DND-41 (cell line): ENCODE measurements at regions not wholly inside any gene's neighbourhood (a gene's known extent, or its start where the extent isn't known, plus 50 kb on each side); places are given as distances from the start of the nearest gene placed in this dataset.

Experiments used
- ATAC-seq: fragments of 200-7000 bp; cut with Tn5 transposase; 3 replicates; pipeline ENCODE4 v1.9.1; 2021; ENCODE audit warnings: low read depth; ENCODE audit not compliant: insufficient read depth
- DNase-seq: peaks from one replicate; pipeline ENCODE4 v3.0.0-alpha.2; 2020
- H2AFZ ChIP-seq: 2 replicates; pipeline ENCODE4 v1.6.0; 2012; ENCODE audit warnings: low read depth, low read length
- H3K27ac ChIP-seq: 2 replicates; pipeline ENCODE4 v1.5.1; 2012; ENCODE audit warnings: low read length, inconsistent platforms
- H3K27me3 ChIP-seq: fragments of 200-600 bp; sonication (generic); 2 replicates; pipeline ENCODE4 v1.6.0; 2012; ENCODE audit warnings: low read length, mild to moderate bottlenecking, inconsistent platforms; ENCODE audit not compliant: insufficient read depth, poor library complexity
- H3K36me3 ChIP-seq: 2 replicates; pipeline ENCODE4 v1.5.1; 2012; ENCODE audit warnings: low read length, inconsistent platforms; ENCODE audit not compliant: insufficient read depth
- H3K4me1 ChIP-seq: 2 replicates; pipeline ENCODE4 v1.5.1; 2012; ENCODE audit warnings: mild to moderate bottlenecking, low read length; ENCODE audit not compliant: insufficient read depth
- H3K4me2 ChIP-seq: 2 replicates; pipeline ENCODE4 v1.6.0; 2012; ENCODE audit warnings: mild to moderate bottlenecking, moderate library complexity, low read length, inconsistent platforms; ENCODE audit not compliant: insufficient read depth
- H3K4me3 ChIP-seq, 2 experiments: fragments of 200-600 bp in 1 of 2; shearing (Covaris generic) in 1 of 2; 2 replicates each; pipeline ENCODE4 v1.5.1; 2012 to 2016; ENCODE audit warnings: inconsistent platforms in 2 of 2, low read length in 2 of 2, mild to moderate bottlenecking in 2 of 2, low read depth in 1 of 2, moderate library complexity in 1 of 2
- H3K79me2 ChIP-seq: 2 replicates; pipeline ENCODE4 v1.6.0; 2012; ENCODE audit warnings: low read length, inconsistent platforms; ENCODE audit not compliant: insufficient read depth
- H3K9ac ChIP-seq: 2 replicates; pipeline ENCODE4 v1.6.0; 2012; ENCODE audit warnings: low read depth, mild to moderate bottlenecking, inconsistent platforms, low read length, moderate library complexity
- H3K9me3 ChIP-seq: 2 replicates; pipeline ENCODE4 v1.5.1; 2012; ENCODE audit warnings: low read length, moderate library complexity, mild to moderate bottlenecking, inconsistent platforms; ENCODE audit not compliant: insufficient read depth, severe bottlenecking
- H4K20me1 ChIP-seq: 2 replicates; pipeline ENCODE4 v1.6.0; 2012; ENCODE audit warnings: low read length; ENCODE audit not compliant: insufficient read depth
- CTCF ChIP-seq: IDR thresholded peaks from 2 replicates; pipeline ENCODE4 v1.5.1; 2012; ENCODE audit warnings: borderline replicate concordance, low read length, moderate library complexity, mild to moderate bottlenecking; ENCODE audit not compliant: poor library complexity, severe bottlenecking; ENCODE audit errors: extremely low read depth
- EZH2 ChIP-seq: IDR thresholded peaks from 3 replicates; pipeline ENCODE4 v1.6.1; 2012; ENCODE audit warnings: borderline replicate concordance, low read depth, mild to moderate bottlenecking, moderate library complexity, low read length, inconsistent platforms; ENCODE audit not compliant: severe bottlenecking

GRCh38 chr12:107331912-107332311 lies 238.6 kb upstream of the CRY1 start:
- Histone ChIP-seq H3K4me1 (peaks cover 7% of the 10 kb centered on the region; the same call in 1 of the 2 replicates), H3K27me3 (peaks cover 2% of the 10 kb centered on the region), H3K4me2 (no peak overlapping the region), H3K27ac (no peak overlapping the region), H2AFZ (no peak overlapping the region), H3K9me3 (no peaks in the 10 kb centered on the region), H3K4me3 (no peak overlapping the region), H3K9ac (no peak overlapping the region), H3K36me3 (no peaks in the 10 kb centered on the region), H4K20me1 (no peaks in the 10 kb centered on the region), H3K79me2 (no peaks in the 10 kb centered on the region)
- no peak for TF ChIP-seq CTCF
- TF ChIP-seq EZH2, result no peak
- DNase-seq (no peak), ATAC-seq (no peak)

- no peaks in the 10 kb centered on the region for H4K20me1 ChIP-seq
- no peak overlapping the region for H2AFZ ChIP-seq
- no peaks in the 10 kb centered on the region for H3K79me2 ChIP-seq
- no peak overlapping the region for H3K27ac ChIP-seq
- ATAC-seq, result no peak
- no peak for DNase-seq
- no peak for TF ChIP-seq CTCF
- no peak for TF ChIP-seq EZH2
- no peaks in the 10 kb centered on the region for H3K36me3 ChIP-seq
- H3K4me3 ChIP-seq, result no peak overlapping the region
- H3K4me2 ChIP-seq, result no peak overlapping the region
- H3K9ac ChIP-seq, result no peak overlapping the region
- H3K27me3 ChIP-seq, result peaks cover 2% of the 10 kb centered on the region
- no peaks in the 10 kb centered on the region for H3K9me3 ChIP-seq
- H3K4me1 ChIP-seq, result peaks cover 7% of the 10 kb centered on the region; the same call in 1 of the 2 replicates
Observed at GRCh38 chr12:107332743-107333142, 239.4 kb upstream of the CRY1 start.

- Histone ChIP-seq H3K27ac (no peak overlapping the region), H3K4me3 (no peak overlapping the region)
- no peak for TF ChIP-seq CTCF
Observed at GRCh38 chr12:107335802-107336570, 242.6 kb upstream of the CRY1 start.

More at GRCh38 chr12:107335802-107336570, 242.6 kb upstream of the CRY1 start:
- no peak for ATAC-seq
- Histone ChIP-seq H3K27me3 (no peaks in the 10 kb centered on the region), H3K36me3 (no peaks in the 10 kb centered on the region), H3K4me2 (no peak overlapping the region), H3K4me1 (peaks cover 2% of the 10 kb centered on the region; the same call in 1 of the 2 replicates), H2AFZ (no peak overlapping the region), H3K79me2 (no peaks in the 10 kb centered on the region), H4K20me1 (no peaks in the 10 kb centered on the region), H3K9ac (no peak overlapping the region), H3K9me3 (no peaks in the 10 kb centered on the region)
- DNase-seq, result no peak
